ENCODE measurements at regions not wholly inside any gene's neighbourhood (a gene's known extent, or its start where the extent isn't known, plus 50 kb on each side); places are given as distances from the start of the nearest gene placed in this dataset.
"Not testable (repeated sequence)": the region's sequence is repeated elsewhere in the genome, so short reads cannot be mapped to it uniquely, and the experiment has no call there.

DNA sequence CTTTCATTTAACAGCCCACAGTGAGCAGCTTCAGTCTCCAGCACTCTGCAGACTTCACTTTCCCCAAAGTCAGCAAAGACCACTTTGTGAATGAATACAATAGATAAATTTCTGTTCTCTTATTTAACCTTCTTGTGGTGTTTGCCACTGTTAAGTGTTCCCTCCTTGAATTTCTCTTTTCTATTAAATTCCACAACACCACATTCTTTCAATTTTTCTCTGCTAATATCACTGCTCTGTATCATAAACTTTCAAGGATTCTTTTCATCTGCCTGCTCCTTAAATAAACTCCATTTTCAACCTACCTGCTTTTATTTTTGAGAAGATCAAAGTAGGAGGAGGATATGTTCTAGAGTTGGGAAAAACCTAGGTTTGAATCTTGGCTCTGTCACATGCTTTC, 739.5 kb upstream of the GRAMD2B start:
- no peaks in the 10 kb centered on the region for H3K36me3 ChIP-seq
- no peak overlapping the region for H3K4me3 ChIP-seq
- H3K27ac ChIP-seq: no peak overlapping the region
- peaks cover 1% of the 10 kb centered on the region for H3K9me3 ChIP-seq
- TF ChIP-seq, protein P1, sequence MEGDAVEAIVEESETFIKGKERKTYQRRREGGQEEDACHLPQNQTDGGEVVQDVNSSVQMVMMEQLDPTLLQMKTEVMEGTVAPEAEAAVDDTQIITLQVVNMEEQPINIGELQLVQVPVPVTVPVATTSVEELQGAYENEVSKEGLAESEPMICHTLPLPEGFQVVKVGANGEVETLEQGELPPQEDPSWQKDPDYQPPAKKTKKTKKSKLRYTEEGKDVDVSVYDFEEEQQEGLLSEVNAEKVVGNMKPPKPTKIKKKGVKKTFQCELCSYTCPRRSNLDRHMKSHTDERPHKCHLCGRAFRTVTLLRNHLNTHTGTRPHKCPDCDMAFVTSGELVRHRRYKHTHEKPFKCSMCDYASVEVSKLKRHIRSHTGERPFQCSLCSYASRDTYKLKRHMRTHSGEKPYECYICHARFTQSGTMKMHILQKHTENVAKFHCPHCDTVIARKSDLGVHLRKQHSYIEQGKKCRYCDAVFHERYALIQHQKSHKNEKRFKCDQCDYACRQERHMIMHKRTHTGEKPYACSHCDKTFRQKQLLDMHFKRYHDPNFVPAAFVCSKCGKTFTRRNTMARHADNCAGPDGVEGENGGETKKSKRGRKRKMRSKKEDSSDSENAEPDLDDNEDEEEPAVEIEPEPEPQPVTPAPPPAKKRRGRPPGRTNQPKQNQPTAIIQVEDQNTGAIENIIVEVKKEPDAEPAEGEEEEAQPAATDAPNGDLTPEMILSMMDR (IDR thresholded peaks at IDR 0.05): no peak
- no peaks in the 10 kb centered on the region for H3K27me3 ChIP-seq (ENCODE audit: low read depth)
- DNase-seq: no peak
- ATAC-seq: no peak
- no peaks in the 10 kb centered on the region for H3K4me1 ChIP-seq
- intact Hi-C loops (cut with DNase I): no loop called here

DNA sequence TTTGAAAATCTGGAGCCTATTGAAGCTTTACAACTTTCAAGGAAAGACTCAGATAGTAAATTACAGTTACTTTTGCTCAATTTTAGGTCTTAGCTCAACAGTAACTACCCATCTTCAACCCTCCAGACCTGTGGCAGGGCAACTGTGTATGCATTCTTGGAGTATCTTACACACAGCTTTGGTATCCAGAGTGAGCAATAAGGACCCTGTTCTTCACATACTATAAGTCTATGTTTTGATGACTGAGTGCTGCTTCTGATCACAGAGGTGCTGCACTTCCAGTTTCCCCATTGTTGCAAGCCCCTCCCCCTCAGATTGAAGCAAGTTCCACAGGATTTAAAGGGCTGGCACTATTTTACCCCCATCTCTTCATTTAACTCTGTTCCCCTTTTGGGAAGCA, 737.4 kb upstream of the GRAMD2B start:
- H3K27ac ChIP-seq: no peak overlapping the region
- no peak overlapping the region for H3K4me3 ChIP-seq
- H3K4me1 ChIP-seq: no peaks in the 10 kb centered on the region
- no peak for DNase-seq
- no peak for ATAC-seq
- H3K27me3 ChIP-seq (ENCODE audit: low read depth): no peaks in the 10 kb centered on the region
- H3K36me3 ChIP-seq: no peaks in the 10 kb centered on the region
- peaks cover 5% of the 10 kb centered on the region for H3K9me3 ChIP-seq
- TF ChIP-seq, protein P1 (IDR thresholded peaks at IDR 0.05): no peak
- intact Hi-C loops (cut with DNase I): no loop called here

DNA sequence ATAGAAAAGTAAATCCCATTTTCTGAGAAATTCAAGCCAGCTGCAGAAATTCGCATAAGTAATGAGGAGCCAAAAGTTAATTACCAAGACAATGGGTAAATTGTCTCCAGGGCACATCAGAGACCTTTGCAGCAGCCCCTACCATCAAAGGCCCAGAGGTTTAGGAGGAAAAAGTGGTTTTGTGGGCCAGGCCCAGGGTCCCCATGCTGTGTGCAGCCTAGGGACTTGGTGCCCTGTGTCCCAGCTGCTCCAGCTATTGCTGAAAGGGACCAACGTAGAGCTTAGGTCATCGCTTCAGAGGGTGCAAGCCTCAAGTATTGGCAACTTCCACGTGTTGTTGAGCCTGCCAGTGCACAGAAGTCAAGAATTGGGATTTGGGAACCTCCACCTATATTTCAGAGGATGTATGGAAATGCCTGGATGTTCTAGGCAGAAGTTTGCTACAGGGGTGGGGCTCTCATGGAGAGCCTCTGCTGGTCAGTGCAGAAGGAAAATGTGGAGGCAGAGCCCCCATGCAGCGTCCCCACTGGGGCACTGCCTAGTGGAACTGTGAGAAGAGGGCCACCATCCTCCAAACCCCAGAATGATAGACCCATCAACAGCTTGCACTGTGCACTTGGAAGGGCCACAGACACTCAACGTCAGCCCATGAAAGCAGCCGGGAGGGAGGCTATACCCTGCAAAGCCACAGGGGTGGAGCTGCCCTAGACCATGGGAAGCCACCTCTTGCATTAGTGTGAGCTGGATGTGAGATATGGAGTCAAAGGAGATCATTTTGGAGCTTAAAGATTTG, 731.3 kb upstream of the GRAMD2B start:
- H3K27ac ChIP-seq; DNase-seq; intact Hi-C loops (cut with DNase I); H3K4me1 ChIP-seq; H3K9me3 ChIP-seq; ATAC-seq; H3K4me3 ChIP-seq; H3K27me3 ChIP-seq (ENCODE audit: low read depth); H3K36me3 ChIP-seq: not testable (repeated sequence)

DNA sequence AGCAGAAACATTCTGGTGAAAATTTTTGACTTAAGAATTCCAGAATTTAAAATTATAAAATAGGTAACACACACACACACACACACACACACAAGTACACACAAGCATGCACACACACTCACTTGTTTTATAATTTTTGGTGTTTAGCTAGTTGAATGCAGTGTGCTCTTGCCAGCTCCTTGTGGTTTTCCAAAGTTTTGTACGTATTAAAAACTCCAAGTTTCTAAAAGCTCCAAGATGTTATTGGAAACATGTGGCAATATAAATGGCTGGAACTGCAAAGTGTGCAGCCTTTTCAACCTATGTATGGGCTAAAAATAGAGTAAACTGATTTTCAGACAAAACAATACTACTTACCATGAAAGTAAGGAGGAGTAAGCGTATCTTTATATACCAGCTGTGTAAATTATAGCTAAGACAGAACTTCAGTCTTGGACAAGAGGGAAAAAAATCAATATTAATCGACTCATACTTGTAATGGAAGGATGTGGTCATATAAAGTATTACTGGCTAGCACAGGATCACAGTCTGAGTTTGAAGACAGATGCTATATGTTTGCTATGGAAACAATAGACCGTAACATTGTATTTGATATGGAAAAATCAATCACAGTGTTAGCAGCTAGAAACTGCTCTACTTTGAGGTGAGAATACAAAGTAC, 727.1 kb upstream of the GRAMD2B start:
- Histone ChIP-seq H3K9me3 (no peaks in the 10 kb centered on the region), H3K27me3 (ENCODE audit: low read depth) (no peaks in the 10 kb centered on the region), H3K4me3 (no peak overlapping the region), H3K4me1 (peaks cover 7% of the 10 kb centered on the region), H3K27ac (no peak overlapping the region), H3K36me3 (no peaks in the 10 kb centered on the region)
- DNase-seq: no peak
- TF ChIP-seq, protein P1 (IDR thresholded peaks at IDR 0.05): no peak
- no peak for ATAC-seq
- intact Hi-C loops (cut with DNase I): no loop called here

DNA sequence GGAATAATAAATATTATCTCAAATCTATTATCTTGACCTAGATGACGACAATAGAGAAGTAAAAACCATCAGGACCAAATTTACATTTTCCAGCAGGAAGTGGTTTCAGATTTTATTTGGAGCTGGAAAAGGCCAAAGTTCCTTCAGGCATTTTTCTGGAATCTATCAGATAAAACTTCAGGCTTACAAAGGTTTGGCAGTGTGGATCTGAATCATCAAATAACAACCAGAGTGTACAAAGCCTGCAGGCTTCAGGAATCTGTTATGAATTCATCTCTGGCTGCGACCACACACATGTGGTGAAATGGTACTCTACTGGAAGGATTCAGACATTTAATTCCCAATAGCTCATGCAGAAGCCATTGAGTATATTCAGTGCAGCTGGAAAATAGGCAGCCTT, 726.4 kb upstream of the GRAMD2B start:
- Histone ChIP-seq H3K4me1 (peaks cover 7% of the 10 kb centered on the region), H3K27me3 (ENCODE audit: low read depth) (no peaks in the 10 kb centered on the region), H3K9me3 (no peaks in the 10 kb centered on the region), H3K4me3 (no peak overlapping the region), H3K36me3 (no peaks in the 10 kb centered on the region), H3K27ac (no peak overlapping the region)
- TF ChIP-seq, protein P1 (IDR thresholded peaks at IDR 0.05): no peak
- ATAC-seq (no peak), DNase-seq (no peak)
- intact Hi-C loops (cut with DNase I): no loop called here

DNA sequence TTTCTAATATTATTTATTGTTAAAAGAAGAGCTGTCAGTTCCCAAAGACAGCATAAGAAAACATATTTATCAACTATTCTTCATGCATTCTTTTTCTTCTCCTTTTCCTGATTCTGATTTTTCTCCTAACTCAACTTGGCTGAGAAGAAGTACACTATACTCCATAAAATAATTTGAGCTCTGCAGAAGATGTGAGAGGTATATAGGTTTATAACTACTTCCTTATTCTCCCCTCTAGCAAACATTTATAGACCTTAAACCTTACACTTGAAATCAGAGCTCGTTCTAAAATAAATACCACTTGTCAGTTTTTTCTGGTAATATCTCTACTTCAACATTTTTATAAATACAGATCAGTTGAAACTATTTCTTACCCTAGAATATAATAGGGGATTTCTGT, 724.8 kb upstream of the GRAMD2B start:
- no peak overlapping the region for H3K27ac ChIP-seq
- no peaks in the 10 kb centered on the region for H3K9me3 ChIP-seq
- no peak overlapping the region for H3K4me3 ChIP-seq
- H3K36me3 ChIP-seq: no peaks in the 10 kb centered on the region
- no peak for ATAC-seq
- no peaks in the 10 kb centered on the region for H3K27me3 ChIP-seq (ENCODE audit: low read depth)
- intact Hi-C loops (cut with DNase I): no loop called here
- TF ChIP-seq, protein P1 (IDR thresholded peaks at IDR 0.05): no peak
- peaks cover 7% of the 10 kb centered on the region for H3K4me1 ChIP-seq
- no peak for DNase-seq
